GM12872 (cell line): ENCODE measurements at regions not wholly inside any gene's neighbourhood (a gene's known extent, or its start where the extent isn't known, plus 50 kb on each side); places are given as distances from the start of the nearest gene placed in this dataset.

Experiments
- CTCF ChIP-seq: IDR thresholded peaks from 3 replicates; pipeline ENCODE4 v1.5.1; 2011; ENCODE audit warnings: low read depth, mild to moderate bottlenecking, low read length, moderate library complexity; ENCODE audit not compliant: insufficient read depth

GRCh38 chr2:87466591-87467120 lies 281.2 kb upstream of the PLGLB2 start:
- peak; percentile 17; the same call in 2 of the 3 replicates for TF ChIP-seq CTCF

- TF ChIP-seq CTCF = 0 out of 3 replicates have a peak, but pooled peaks have one; percentile 10
These were observed 278.4 kb upstream of the PLGLB2 start for GRCh38 chr2:87469180-87470151.

- TF ChIP-seq CTCF = peak; percentile 22; the same call in 1 of the 3 replicates
These were observed 277.2 kb upstream of the PLGLB2 start for GRCh38 chr2:87470381-87471380.

GRCh38 chr2:87496036-87497006 lies 251.6 kb upstream of the PLGLB2 start:
- 0 out of 3 replicates have a peak, but pooled peaks have one; percentile 16 for TF ChIP-seq CTCF
